ENCODE measurements at regions not wholly inside any gene's neighbourhood (a gene's known extent, or its start where the extent isn't known, plus 50 kb on each side); places are given as distances from the start of the nearest gene placed in this dataset.

DNA sequence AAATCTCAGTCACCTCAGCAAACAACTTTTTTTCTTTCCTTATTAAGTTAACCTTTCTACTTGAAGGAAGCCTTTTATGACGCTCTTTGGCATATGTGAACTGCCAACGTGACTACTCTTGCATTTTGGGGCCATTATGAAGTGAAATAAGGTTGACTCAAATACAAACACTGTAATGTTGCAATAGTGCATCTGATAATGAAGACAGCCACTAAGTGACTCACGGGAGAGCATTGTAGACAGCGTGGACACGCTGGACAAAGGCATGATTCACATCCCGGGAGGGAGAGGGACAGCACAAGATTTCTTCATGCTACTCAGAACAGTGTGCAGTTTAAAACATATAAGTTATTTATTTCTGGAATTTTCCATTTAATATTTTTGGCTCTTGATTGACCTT, 560.8 kb downstream of the ETS1 start:
- no peaks in the 10 kb centered on the region; the same call in 1 of the 2 replicates for H3K27me3 Mint-ChIP-seq (ENCODE audit: low read depth)
- H3K4me1 Mint-ChIP-seq = peaks cover 6% of the 10 kb centered on the region
- DNase-seq (ENCODE audit: low spot score) (no peak), ATAC-seq (no peak)
- TF ChIP-seq FOXK1 (CRISPR knock-in tag; IDR thresholded peaks at IDR 0.05) (no peak), ETV6 (CRISPR knock-in tag; IDR thresholded peaks at IDR 0.05) (no peak), JUN (CRISPR knock-in tag; IDR thresholded peaks at IDR 0.05) (no peak), EMX1 (CRISPR knock-in tag; IDR thresholded peaks at IDR 0.05) (no peak), GRHL2 (CRISPR knock-in tag; IDR thresholded peaks at IDR 0.05; ENCODE audit: insufficient replicate concordance, severe bottlenecking) (no peak), FOXP1 (CRISPR knock-in tag; IDR thresholded peaks at IDR 0.05; ENCODE audit: borderline replicate concordance) (no peak), ZBTB21 (CRISPR knock-in tag; IDR thresholded peaks at IDR 0.05; ENCODE audit: borderline replicate concordance) (no peak), SMAD4 (CRISPR knock-in tag; IDR thresholded peaks at IDR 0.05) (no peak)
- TF ChIP-seq, protein P1, sequence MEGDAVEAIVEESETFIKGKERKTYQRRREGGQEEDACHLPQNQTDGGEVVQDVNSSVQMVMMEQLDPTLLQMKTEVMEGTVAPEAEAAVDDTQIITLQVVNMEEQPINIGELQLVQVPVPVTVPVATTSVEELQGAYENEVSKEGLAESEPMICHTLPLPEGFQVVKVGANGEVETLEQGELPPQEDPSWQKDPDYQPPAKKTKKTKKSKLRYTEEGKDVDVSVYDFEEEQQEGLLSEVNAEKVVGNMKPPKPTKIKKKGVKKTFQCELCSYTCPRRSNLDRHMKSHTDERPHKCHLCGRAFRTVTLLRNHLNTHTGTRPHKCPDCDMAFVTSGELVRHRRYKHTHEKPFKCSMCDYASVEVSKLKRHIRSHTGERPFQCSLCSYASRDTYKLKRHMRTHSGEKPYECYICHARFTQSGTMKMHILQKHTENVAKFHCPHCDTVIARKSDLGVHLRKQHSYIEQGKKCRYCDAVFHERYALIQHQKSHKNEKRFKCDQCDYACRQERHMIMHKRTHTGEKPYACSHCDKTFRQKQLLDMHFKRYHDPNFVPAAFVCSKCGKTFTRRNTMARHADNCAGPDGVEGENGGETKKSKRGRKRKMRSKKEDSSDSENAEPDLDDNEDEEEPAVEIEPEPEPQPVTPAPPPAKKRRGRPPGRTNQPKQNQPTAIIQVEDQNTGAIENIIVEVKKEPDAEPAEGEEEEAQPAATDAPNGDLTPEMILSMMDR (IDR thresholded peaks at IDR 0.05) = no peak
- H3K4me3 Mint-ChIP-seq = no peak overlapping the region
- H3K27ac Mint-ChIP-seq = no peak overlapping the region
- H3K36me3 Mint-ChIP-seq = no peaks in the 10 kb centered on the region
- no peaks in the 10 kb centered on the region for H3K9me3 Mint-ChIP-seq
- CTCF ChIA-PET = no interaction called here
- POLR2A ChIA-PET = no interaction called here

DNA sequence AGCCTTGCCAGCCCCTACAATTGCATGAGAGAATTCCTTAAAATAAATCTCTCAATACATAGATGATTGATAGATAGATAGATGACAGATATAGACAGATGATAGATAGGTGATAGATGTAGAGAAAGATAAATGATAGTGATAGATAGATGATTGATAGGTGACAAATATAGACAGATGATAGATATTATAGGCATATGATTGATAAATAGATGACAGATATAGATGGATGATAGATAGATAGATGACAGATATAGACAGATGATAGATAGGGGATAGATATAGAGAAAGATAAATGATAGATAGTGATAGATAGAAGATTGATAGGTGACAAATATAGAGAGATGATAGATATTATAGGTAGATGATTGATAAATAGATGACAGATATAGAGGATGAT, 564.6 kb downstream of the ETS1 start:
- TF ChIP-seq CBFB (CRISPR knock-in tag; IDR thresholded peaks at IDR 0.05; ENCODE audit: low read depth) (no peak), CREB1 (CRISPR knock-in tag; IDR thresholded peaks at IDR 0.05) (no peak), NR2C2 (CRISPR knock-in tag; IDR thresholded peaks at IDR 0.05) (no peak), ZNF317 (CRISPR knock-in tag; IDR thresholded peaks at IDR 0.05; ENCODE audit: borderline replicate concordance, low read depth) (no peak), GTF2I (CRISPR knock-in tag; conservative IDR thresholded peaks at IDR 0.05) (no peak), PRRX2 (CRISPR knock-in tag; IDR thresholded peaks at IDR 0.05) (no peak), TCF7 (CRISPR knock-in tag; IDR thresholded peaks at IDR 0.05; ENCODE audit: low read depth) (no peak), ZNF232 (CRISPR knock-in tag; IDR thresholded peaks at IDR 0.05) (no peak), FOXP1 (CRISPR knock-in tag; IDR thresholded peaks at IDR 0.05; ENCODE audit: borderline replicate concordance) (no peak)
- TF ChIP-seq, protein P2, sequence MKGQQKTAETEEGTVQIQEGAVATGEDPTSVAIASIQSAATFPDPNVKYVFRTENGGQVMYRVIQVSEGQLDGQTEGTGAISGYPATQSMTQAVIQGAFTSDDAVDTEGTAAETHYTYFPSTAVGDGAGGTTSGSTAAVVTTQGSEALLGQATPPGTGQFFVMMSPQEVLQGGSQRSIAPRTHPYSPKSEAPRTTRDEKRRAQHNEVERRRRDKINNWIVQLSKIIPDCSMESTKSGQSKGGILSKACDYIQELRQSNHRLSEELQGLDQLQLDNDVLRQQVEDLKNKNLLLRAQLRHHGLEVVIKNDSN (CRISPR knock-in tag; IDR thresholded peaks at IDR 0.05) = no peak
- TF ChIP-seq, protein P3, sequence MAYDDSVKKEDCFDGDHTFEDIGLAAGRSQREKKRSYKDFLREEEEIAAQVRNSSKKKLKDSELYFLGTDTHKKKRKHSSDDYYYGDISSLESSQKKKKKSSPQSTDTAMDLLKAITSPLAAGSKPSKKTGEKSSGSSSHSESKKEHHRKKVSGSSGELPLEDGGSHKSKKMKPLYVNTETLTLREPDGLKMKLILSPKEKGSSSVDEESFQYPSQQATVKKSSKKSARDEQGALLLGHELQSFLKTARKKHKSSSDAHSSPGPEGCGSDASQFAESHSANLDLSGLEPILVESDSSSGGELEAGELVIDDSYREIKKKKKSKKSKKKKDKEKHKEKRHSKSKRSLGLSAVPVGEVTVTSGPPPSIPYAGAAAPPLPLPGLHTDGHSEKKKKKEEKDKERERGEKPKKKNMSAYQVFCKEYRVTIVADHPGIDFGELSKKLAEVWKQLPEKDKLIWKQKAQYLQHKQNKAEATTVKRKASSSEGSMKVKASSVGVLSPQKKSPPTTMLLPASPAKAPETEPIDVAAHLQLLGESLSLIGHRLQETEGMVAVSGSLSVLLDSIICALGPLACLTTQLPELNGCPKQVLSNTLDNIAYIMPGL (CRISPR knock-in tag; IDR thresholded peaks at IDR 0.05) = no peak
- TF ChIP-seq, protein P4, sequence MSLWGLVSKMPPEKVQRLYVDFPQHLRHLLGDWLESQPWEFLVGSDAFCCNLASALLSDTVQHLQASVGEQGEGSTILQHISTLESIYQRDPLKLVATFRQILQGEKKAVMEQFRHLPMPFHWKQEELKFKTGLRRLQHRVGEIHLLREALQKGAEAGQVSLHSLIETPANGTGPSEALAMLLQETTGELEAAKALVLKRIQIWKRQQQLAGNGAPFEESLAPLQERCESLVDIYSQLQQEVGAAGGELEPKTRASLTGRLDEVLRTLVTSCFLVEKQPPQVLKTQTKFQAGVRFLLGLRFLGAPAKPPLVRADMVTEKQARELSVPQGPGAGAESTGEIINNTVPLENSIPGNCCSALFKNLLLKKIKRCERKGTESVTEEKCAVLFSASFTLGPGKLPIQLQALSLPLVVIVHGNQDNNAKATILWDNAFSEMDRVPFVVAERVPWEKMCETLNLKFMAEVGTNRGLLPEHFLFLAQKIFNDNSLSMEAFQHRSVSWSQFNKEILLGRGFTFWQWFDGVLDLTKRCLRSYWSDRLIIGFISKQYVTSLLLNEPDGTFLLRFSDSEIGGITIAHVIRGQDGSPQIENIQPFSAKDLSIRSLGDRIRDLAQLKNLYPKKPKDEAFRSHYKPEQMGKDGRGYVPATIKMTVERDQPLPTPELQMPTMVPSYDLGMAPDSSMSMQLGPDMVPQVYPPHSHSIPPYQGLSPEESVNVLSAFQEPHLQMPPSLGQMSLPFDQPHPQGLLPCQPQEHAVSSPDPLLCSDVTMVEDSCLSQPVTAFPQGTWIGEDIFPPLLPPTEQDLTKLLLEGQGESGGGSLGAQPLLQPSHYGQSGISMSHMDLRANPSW (CRISPR knock-in tag; conservative IDR thresholded peaks at IDR 0.05; ENCODE audit: low read depth) = no peak
- TF ChIP-seq, protein P5, sequence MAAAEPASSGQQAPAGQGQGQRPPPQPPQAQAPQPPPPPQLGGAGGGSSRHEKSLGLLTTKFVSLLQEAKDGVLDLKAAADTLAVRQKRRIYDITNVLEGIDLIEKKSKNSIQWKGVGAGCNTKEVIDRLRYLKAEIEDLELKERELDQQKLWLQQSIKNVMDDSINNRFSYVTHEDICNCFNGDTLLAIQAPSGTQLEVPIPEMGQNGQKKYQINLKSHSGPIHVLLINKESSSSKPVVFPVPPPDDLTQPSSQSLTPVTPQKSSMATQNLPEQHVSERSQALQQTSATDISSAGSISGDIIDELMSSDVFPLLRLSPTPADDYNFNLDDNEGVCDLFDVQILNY (CRISPR knock-in tag; IDR thresholded peaks at IDR 0.05) = no peak
- TF ChIP-seq, protein P6, sequence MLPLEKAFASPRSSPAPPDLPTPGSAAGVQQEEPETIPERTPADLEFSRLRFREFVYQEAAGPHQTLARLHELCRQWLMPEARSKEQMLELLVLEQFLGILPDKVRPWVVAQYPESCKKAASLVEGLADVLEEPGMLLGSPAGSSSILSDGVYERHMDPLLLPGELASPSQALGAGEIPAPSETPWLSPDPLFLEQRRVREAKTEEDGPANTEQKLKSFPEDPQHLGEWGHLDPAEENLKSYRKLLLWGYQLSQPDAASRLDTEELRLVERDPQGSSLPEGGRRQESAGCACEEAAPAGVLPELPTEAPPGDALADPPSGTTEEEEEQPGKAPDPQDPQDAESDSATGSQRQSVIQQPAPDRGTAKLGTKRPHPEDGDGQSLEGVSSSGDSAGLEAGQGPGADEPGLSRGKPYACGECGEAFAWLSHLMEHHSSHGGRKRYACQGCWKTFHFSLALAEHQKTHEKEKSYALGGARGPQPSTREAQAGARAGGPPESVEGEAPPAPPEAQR (CRISPR knock-in tag; IDR thresholded peaks at IDR 0.05) = no peak
- TF ChIP-seq, protein P7, sequence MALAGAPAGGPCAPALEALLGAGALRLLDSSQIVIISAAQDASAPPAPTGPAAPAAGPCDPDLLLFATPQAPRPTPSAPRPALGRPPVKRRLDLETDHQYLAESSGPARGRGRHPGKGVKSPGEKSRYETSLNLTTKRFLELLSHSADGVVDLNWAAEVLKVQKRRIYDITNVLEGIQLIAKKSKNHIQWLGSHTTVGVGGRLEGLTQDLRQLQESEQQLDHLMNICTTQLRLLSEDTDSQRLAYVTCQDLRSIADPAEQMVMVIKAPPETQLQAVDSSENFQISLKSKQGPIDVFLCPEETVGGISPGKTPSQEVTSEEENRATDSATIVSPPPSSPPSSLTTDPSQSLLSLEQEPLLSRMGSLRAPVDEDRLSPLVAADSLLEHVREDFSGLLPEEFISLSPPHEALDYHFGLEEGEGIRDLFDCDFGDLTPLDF (CRISPR knock-in tag; IDR thresholded peaks at IDR 0.05) = no peak
- no peak for ATAC-seq
- H3K9me3 Mint-ChIP-seq = no peaks in the 10 kb centered on the region
- ChIA-PET POLR2A (no interaction called here), CTCF (no interaction called here)
- no peak overlapping the region for H3K27ac Mint-ChIP-seq
- no peaks in the 10 kb centered on the region for H3K27me3 Mint-ChIP-seq (ENCODE audit: low read depth)
- no peak for DNase-seq (ENCODE audit: low spot score)
- H3K36me3 Mint-ChIP-seq = no peaks in the 10 kb centered on the region
- H3K4me3 Mint-ChIP-seq = no peak overlapping the region
- no peaks in the 10 kb centered on the region for H3K4me1 Mint-ChIP-seq

All from WTC11 (cell line).